ENCODE measurements at regions not wholly inside any gene's neighbourhood (a gene's known extent, or its start where the extent isn't known, plus 50 kb on each side); places are given as distances from the start of the nearest gene placed in this dataset.
"Not testable (repeated sequence)": the region's sequence is repeated elsewhere in the genome, so short reads cannot be mapped to it uniquely, and the experiment has no call there.

- TF ChIP-seq, protein P1, sequence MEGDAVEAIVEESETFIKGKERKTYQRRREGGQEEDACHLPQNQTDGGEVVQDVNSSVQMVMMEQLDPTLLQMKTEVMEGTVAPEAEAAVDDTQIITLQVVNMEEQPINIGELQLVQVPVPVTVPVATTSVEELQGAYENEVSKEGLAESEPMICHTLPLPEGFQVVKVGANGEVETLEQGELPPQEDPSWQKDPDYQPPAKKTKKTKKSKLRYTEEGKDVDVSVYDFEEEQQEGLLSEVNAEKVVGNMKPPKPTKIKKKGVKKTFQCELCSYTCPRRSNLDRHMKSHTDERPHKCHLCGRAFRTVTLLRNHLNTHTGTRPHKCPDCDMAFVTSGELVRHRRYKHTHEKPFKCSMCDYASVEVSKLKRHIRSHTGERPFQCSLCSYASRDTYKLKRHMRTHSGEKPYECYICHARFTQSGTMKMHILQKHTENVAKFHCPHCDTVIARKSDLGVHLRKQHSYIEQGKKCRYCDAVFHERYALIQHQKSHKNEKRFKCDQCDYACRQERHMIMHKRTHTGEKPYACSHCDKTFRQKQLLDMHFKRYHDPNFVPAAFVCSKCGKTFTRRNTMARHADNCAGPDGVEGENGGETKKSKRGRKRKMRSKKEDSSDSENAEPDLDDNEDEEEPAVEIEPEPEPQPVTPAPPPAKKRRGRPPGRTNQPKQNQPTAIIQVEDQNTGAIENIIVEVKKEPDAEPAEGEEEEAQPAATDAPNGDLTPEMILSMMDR (IDR thresholded peaks at IDR 0.05), result no peak
- H3K36me3 Mint-ChIP-seq (ENCODE audit: low read depth), result peaks cover 5% of the 10 kb centered on the region; the same call in 1 of the 2 replicates
- H3K4me1 Mint-ChIP-seq (ENCODE audit: low read depth), result no peaks in the 10 kb centered on the region
- peaks cover 27% of the 10 kb centered on the region for H3K27me3 Mint-ChIP-seq (ENCODE audit: insufficient read depth)
- H3K27ac Mint-ChIP-seq, result no peak overlapping the region
- DNase-seq, result no peak
- peaks cover 16% of the 10 kb centered on the region for H3K9me3 Mint-ChIP-seq
- H3K4me3 Mint-ChIP-seq, result no peak overlapping the region
Measured at GRCh38 chr20:57109571-57109953, 156.9 kb downstream of the BMP7 start.

GRCh38 chr20:57110121-57111027, 156.1 kb downstream of the BMP7 start:
- not testable (repeated sequence) for H3K36me3 Mint-ChIP-seq (ENCODE audit: low read depth); H3K4me1 Mint-ChIP-seq (ENCODE audit: low read depth); H3K4me3 Mint-ChIP-seq; H3K27ac Mint-ChIP-seq; DNase-seq
- peaks cover 18% of the 10 kb centered on the region for H3K9me3 Mint-ChIP-seq
- H3K27me3 Mint-ChIP-seq (ENCODE audit: insufficient read depth), result peaks cover 24% of the 10 kb centered on the region

- DNase-seq, result no peak
- Mint-ChIP-seq H3K4me3 (no peak overlapping the region), H3K36me3 (ENCODE audit: low read depth) (peaks cover 5% of the 10 kb centered on the region; the same call in 1 of the 2 replicates), H3K4me1 (ENCODE audit: low read depth) (no peaks in the 10 kb centered on the region), H3K27me3 (ENCODE audit: insufficient read depth) (peaks cover 19% of the 10 kb centered on the region), H3K9me3 (peaks cover 23% of the 10 kb centered on the region), H3K27ac (no peak overlapping the region)
- TF ChIP-seq, protein P1 (IDR thresholded peaks at IDR 0.05), result no peak
Measured at GRCh38 chr20:57111028-57111373, 155.4 kb downstream of the BMP7 start.

DNA sequence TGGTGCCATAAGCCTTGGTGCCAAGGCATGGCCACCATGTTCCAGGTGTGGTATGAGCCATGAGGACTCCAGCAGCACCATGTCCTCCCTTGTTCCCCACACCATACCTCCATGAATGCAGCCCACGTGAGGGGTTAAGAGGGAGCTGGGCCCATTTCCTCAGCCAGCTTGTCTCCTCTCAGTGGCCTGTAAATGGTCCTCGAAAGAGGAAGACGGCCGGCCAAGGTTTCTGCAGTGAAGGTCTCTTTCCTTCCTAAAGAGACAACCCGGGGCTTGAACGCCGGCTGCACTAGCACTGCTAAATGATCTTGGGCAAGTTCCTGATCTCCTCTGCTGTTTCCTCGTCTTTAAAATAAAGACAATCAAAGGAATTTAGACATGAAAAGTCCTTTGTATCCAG, 154.0 kb downstream of the BMP7 start:
- Mint-ChIP-seq H3K27ac (no peak overlapping the region), H3K9me3 (peaks cover 22% of the 10 kb centered on the region), H3K4me3 (no peak overlapping the region), H3K27me3 (ENCODE audit: insufficient read depth) (peaks cover 14% of the 10 kb centered on the region), H3K4me1 (ENCODE audit: low read depth) (no peaks in the 10 kb centered on the region), H3K36me3 (ENCODE audit: low read depth) (peaks cover 5% of the 10 kb centered on the region; the same call in 1 of the 2 replicates)
- TF ChIP-seq, protein P1 (IDR thresholded peaks at IDR 0.05), result no peak
- no peak for DNase-seq

GRCh38 chr20:57114290-57115005, 152.0 kb downstream of the BMP7 start:
- TF ChIP-seq, protein P1 (IDR thresholded peaks at IDR 0.05), result no peak
- Mint-ChIP-seq H3K4me3 (no peak overlapping the region), H3K9me3 (peaks cover 22% of the 10 kb centered on the region), H3K4me1 (ENCODE audit: low read depth) (no peaks in the 10 kb centered on the region), H3K27ac (no peak overlapping the region), H3K36me3 (ENCODE audit: low read depth) (peaks cover 5% of the 10 kb centered on the region; the same call in 1 of the 2 replicates), H3K27me3 (ENCODE audit: insufficient read depth) (peaks cover 7% of the 10 kb centered on the region)
- no peak for DNase-seq

GRCh38 chr20:57117296-57117695, 149.1 kb downstream of the BMP7 start:
- H3K9me3 Mint-ChIP-seq, result peaks cover 22% of the 10 kb centered on the region

More at GRCh38 chr20:57117296-57117695, 149.1 kb downstream of the BMP7 start:
- Mint-ChIP-seq H3K36me3 (ENCODE audit: low read depth) (peaks cover 5% of the 10 kb centered on the region; the same call in 1 of the 2 replicates), H3K27ac (no peak overlapping the region), H3K27me3 (ENCODE audit: insufficient read depth) (peaks cover 12% of the 10 kb centered on the region), H3K4me3 (no peak overlapping the region), H3K4me1 (ENCODE audit: low read depth) (no peaks in the 10 kb centered on the region)
- no peak for DNase-seq
- TF ChIP-seq, protein P1 (IDR thresholded peaks at IDR 0.05), result no peak

Data from HFFc6 (cell line).